Stimulated activated naive CD8-positive, alpha-beta T cell treated with anti-CD3 and anti-CD28 coated beads, Interleukin-15, Interleukin-2, amounts not matched to agents 100 ng/mL and 50 ng/mL, for 24 hours (primary cell): ENCODE measurements at regions not wholly inside any gene's neighbourhood (a gene's known extent, or its start where the extent isn't known, plus 50 kb on each side); places are given as distances from the start of the nearest gene placed in this dataset.

Source experiments
- H3K27ac Mint-ChIP-seq: one replicate; pipeline ENCODE4 v1.8.0; 2021; ENCODE audit warnings: mild to moderate bottlenecking, mixed read lengths
- H3K27me3 Mint-ChIP-seq: one replicate; pipeline ENCODE4 v1.8.0; 2021; ENCODE audit warnings: mixed read lengths
- H3K36me3 Mint-ChIP-seq: one replicate; pipeline ENCODE4 v1.8.0; 2021; ENCODE audit warnings: low read depth, mixed read lengths
- H3K4me1 Mint-ChIP-seq: one replicate; pipeline ENCODE4 v1.8.0; 2021; ENCODE audit warnings: low read depth, mixed read lengths
- H3K4me3 Mint-ChIP-seq: one replicate; pipeline ENCODE4 v1.8.0; 2021; ENCODE audit warnings: mild to moderate bottlenecking, mixed read lengths
- H3K9me3 Mint-ChIP-seq: one replicate; pipeline ENCODE4 v1.8.0; 2021; ENCODE audit warnings: mixed read lengths

GRCh38 chr2:129062146-129062912 is 743.7 kb upstream of the HS6ST1 start:
- H3K27ac Mint-ChIP-seq: no peak overlapping the region
- no peaks in the 10 kb centered on the region for H3K9me3 Mint-ChIP-seq
- no peaks in the 10 kb centered on the region for H3K36me3 Mint-ChIP-seq

GRCh38 chr2:129067070-129067469 is 748.4 kb upstream of the HS6ST1 start:
- H3K27ac Mint-ChIP-seq: no peak overlapping the region
- no peaks in the 10 kb centered on the region for H3K4me1 Mint-ChIP-seq
- no peaks in the 10 kb centered on the region for H3K36me3 Mint-ChIP-seq
- H3K9me3 Mint-ChIP-seq: no peaks in the 10 kb centered on the region
- H3K27me3 Mint-ChIP-seq: no peaks in the 10 kb centered on the region
- H3K4me3 Mint-ChIP-seq: no peak overlapping the region

More at GRCh38 chr2:129062146-129062912, 743.7 kb upstream of the HS6ST1 start:
- H3K4me3 Mint-ChIP-seq: no peak overlapping the region
- no peaks in the 10 kb centered on the region for H3K4me1 Mint-ChIP-seq
- H3K27me3 Mint-ChIP-seq: no peaks in the 10 kb centered on the region

GRCh38 chr2:129067953-129068352 is 749.3 kb upstream of the HS6ST1 start:
- no peak overlapping the region for H3K4me3 Mint-ChIP-seq
- no peaks in the 10 kb centered on the region for H3K4me1 Mint-ChIP-seq
- no peaks in the 10 kb centered on the region for H3K27me3 Mint-ChIP-seq

GRCh38 chr2:129068543-129068942 is 749.9 kb upstream of the HS6ST1 start:
- no peaks in the 10 kb centered on the region for H3K27me3 Mint-ChIP-seq

More at GRCh38 chr2:129067953-129068352, 749.3 kb upstream of the HS6ST1 start:
- Mint-ChIP-seq H3K27ac (no peak overlapping the region), H3K36me3 (no peaks in the 10 kb centered on the region), H3K9me3 (no peaks in the 10 kb centered on the region)

GRCh38 chr2:129069875-129070594 is 751.4 kb upstream of the HS6ST1 start:
- Mint-ChIP-seq H3K4me1 (no peaks in the 10 kb centered on the region), H3K27ac (no peak overlapping the region), H3K36me3 (no peaks in the 10 kb centered on the region), H3K4me3 (no peak overlapping the region), H3K27me3 (no peaks in the 10 kb centered on the region), H3K9me3 (no peaks in the 10 kb centered on the region)

More at GRCh38 chr2:129068543-129068942, 749.9 kb upstream of the HS6ST1 start:
- Mint-ChIP-seq H3K4me3 (no peak overlapping the region), H3K9me3 (no peaks in the 10 kb centered on the region), H3K4me1 (no peaks in the 10 kb centered on the region), H3K36me3 (no peaks in the 10 kb centered on the region), H3K27ac (no peak overlapping the region)

GRCh38 chr2:129070663-129071062 is 752.0 kb upstream of the HS6ST1 start:
- Mint-ChIP-seq H3K4me1 (no peaks in the 10 kb centered on the region), H3K36me3 (no peaks in the 10 kb centered on the region), H3K27me3 (no peaks in the 10 kb centered on the region), H3K27ac (no peak overlapping the region), H3K9me3 (no peaks in the 10 kb centered on the region), H3K4me3 (no peak overlapping the region)

GRCh38 chr2:129071531-129071930 is 752.9 kb upstream of the HS6ST1 start:
- no peaks in the 10 kb centered on the region for H3K27me3 Mint-ChIP-seq
- H3K4me1 Mint-ChIP-seq: no peaks in the 10 kb centered on the region
- no peak overlapping the region for H3K4me3 Mint-ChIP-seq
- no peak overlapping the region for H3K27ac Mint-ChIP-seq
- no peaks in the 10 kb centered on the region for H3K36me3 Mint-ChIP-seq
- H3K9me3 Mint-ChIP-seq: no peaks in the 10 kb centered on the region

- Mint-ChIP-seq H3K36me3 (no peaks in the 10 kb centered on the region), H3K4me3 (no peak overlapping the region), H3K9me3 (no peaks in the 10 kb centered on the region), H3K27ac (no peak overlapping the region), H3K4me1 (no peaks in the 10 kb centered on the region), H3K27me3 (peaks cover under 1% of the 10 kb centered on the region)
These were observed 755.7 kb upstream of the HS6ST1 start for GRCh38 chr2:129074298-129074920.

GRCh38 chr2:129078548-129078947 is 759.9 kb upstream of the HS6ST1 start:
- peaks cover 3% of the 10 kb centered on the region for H3K27me3 Mint-ChIP-seq
- no peak overlapping the region for H3K27ac Mint-ChIP-seq
- H3K4me3 Mint-ChIP-seq: no peak overlapping the region
- no peaks in the 10 kb centered on the region for H3K9me3 Mint-ChIP-seq
- H3K4me1 Mint-ChIP-seq: no peaks in the 10 kb centered on the region
- no peaks in the 10 kb centered on the region for H3K36me3 Mint-ChIP-seq

GRCh38 chr2:129080715-129081476 is 762.2 kb upstream of the HS6ST1 start:
- no peak overlapping the region for H3K27ac Mint-ChIP-seq
- H3K4me3 Mint-ChIP-seq: no peak overlapping the region
- H3K4me1 Mint-ChIP-seq: no peaks in the 10 kb centered on the region
- peaks cover 3% of the 10 kb centered on the region for H3K27me3 Mint-ChIP-seq
- no peaks in the 10 kb centered on the region for H3K9me3 Mint-ChIP-seq
- H3K36me3 Mint-ChIP-seq: no peaks in the 10 kb centered on the region

GRCh38 chr2:129085386-129085785 is 766.7 kb upstream of the HS6ST1 start:
- Mint-ChIP-seq H3K27ac (no peak overlapping the region), H3K9me3 (no peaks in the 10 kb centered on the region), H3K4me3 (no peak overlapping the region), H3K4me1 (no peaks in the 10 kb centered on the region), H3K36me3 (no peaks in the 10 kb centered on the region), H3K27me3 (no peaks in the 10 kb centered on the region)

GRCh38 chr2:129087133-129087813 is 768.6 kb upstream of the HS6ST1 start:
- no peaks in the 10 kb centered on the region for H3K27me3 Mint-ChIP-seq
- no peaks in the 10 kb centered on the region for H3K9me3 Mint-ChIP-seq
- H3K4me1 Mint-ChIP-seq: no peaks in the 10 kb centered on the region
- H3K27ac Mint-ChIP-seq: no peak overlapping the region
- H3K36me3 Mint-ChIP-seq: no peaks in the 10 kb centered on the region
- H3K4me3 Mint-ChIP-seq: no peak overlapping the region

GRCh38 chr2:129091620-129092019 is 773.0 kb upstream of the HS6ST1 start:
- Mint-ChIP-seq H3K9me3 (no peaks in the 10 kb centered on the region), H3K36me3 (no peaks in the 10 kb centered on the region)

GRCh38 chr2:129092956-129093355 is 774.3 kb upstream of the HS6ST1 start:
- H3K36me3 Mint-ChIP-seq: no peaks in the 10 kb centered on the region
- no peak overlapping the region for H3K27ac Mint-ChIP-seq
- no peaks in the 10 kb centered on the region for H3K9me3 Mint-ChIP-seq
- H3K4me3 Mint-ChIP-seq: no peak overlapping the region
- H3K27me3 Mint-ChIP-seq: peaks cover 3% of the 10 kb centered on the region
- H3K4me1 Mint-ChIP-seq: no peaks in the 10 kb centered on the region

More at GRCh38 chr2:129091620-129092019, 773.0 kb upstream of the HS6ST1 start:
- no peaks in the 10 kb centered on the region for H3K4me1 Mint-ChIP-seq
- H3K27me3 Mint-ChIP-seq: peaks cover 1% of the 10 kb centered on the region
- no peak overlapping the region for H3K4me3 Mint-ChIP-seq
- no peak overlapping the region for H3K27ac Mint-ChIP-seq
